ENCODE measurements at regions not wholly inside any gene's neighbourhood (a gene's known extent, or its start where the extent isn't known, plus 50 kb on each side); places are given as distances from the start of the nearest gene placed in this dataset.

DNA sequence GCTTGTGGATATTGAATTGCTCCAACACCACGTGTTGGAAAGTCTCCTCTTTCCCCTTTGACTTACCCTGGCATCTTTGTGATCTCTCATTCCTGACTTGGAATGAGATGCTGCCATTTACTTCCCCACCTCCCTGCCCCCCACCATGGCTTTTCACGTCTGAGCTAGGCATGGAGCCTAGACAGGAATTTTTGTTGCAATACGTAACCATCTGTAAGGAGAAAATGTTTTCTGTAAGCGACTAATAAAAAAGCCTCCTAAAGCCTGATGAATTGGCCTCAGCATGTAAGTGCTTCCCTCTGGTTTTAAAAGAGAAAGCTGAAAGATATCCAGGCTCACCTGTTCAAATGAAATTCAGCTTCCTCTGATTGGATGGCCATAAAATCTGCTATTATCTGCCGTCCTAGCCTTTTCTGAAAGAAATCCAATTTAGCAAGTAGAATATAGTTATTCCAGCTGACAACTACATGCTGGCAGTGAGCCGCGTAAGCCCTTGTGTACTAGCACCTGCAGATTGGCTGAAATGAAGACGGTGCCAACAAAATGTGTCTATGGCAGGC, 200.1 kb downstream of the NSG2 start:
- H3K14ac ChIP-seq (ENCODE audit: insufficient read length) = no peak overlapping the region
- FAIRE-seq (no peak), DNase-seq (ENCODE audit: low read depth in 1 of 2, low spot score in 2 of 2) (no peak)
- no peaks in the 10 kb centered on the region for H4K20me1 ChIP-seq (replicated peaks in 1 of 2; ENCODE audit: control insufficient read depth in 1 of 2, insufficient read depth in 2 of 2, low read length in 2 of 2)
- no peak overlapping the region for H2BK15ac ChIP-seq (ENCODE audit: low read length)
- no peaks in the 10 kb centered on the region for H3K27me3 ChIP-seq (replicated peaks in 1 of 4; ENCODE audit: control insufficient read depth in 3 of 4, extremely low read depth in 1 of 4, insufficient read depth in 3 of 4, low read length in 3 of 4)
- no peak overlapping the region for H3K18ac ChIP-seq (ENCODE audit: extremely low read depth, low read length)
- ChIA-PET CTCF (ENCODE audit: partially characterized antibody) (no interaction called here), POLR2A (ENCODE audit: partially characterized antibody) (no interaction called here)
- no peaks in the 10 kb centered on the region for H3K79me2 ChIP-seq (ENCODE audit: control insufficient read depth in 1 of 2, insufficient read depth in 2 of 2, low read length in 2 of 2)
- no peak overlapping the region for H2AK5ac ChIP-seq (ENCODE audit: low read depth, low read length)
- no peak overlapping the region for H2BK5ac ChIP-seq (ENCODE audit: low read depth, low read length)
- 89% methylated on average over 8 of the region's 8 CpGs; no CpG with 5 or more reads in 1 of the 2 experiments for WGBS, 2 experiments (ENCODE audit: extremely low coverage in 1 of 2, insufficient coverage in 1 of 2, insufficient read length in 1 of 2, insufficient replicate concordance in 2 of 2, low coverage in 1 of 2, low lambda C conversion rate in 2 of 2, missing lambda C conversion rate in 1 of 2)
- H4K91ac ChIP-seq (replicated peaks; ENCODE audit: insufficient read length, low read length) = no peak overlapping the region
- no peaks in the 10 kb centered on the region for H3K79me1 ChIP-seq (ENCODE audit: low read depth, low read length)
- no peak overlapping the region for H4K5ac ChIP-seq (ENCODE audit: insufficient read length, low read depth, low read length)
- no peak overlapping the region for H2AFZ ChIP-seq (ENCODE audit: low read length)
- H2BK20ac ChIP-seq (ENCODE audit: low read length) = no peak overlapping the region
- H3K23ac ChIP-seq (ENCODE audit: insufficient read length) = no peak overlapping the region
- H3K9ac ChIP-seq (replicated peaks in 1 of 4; ENCODE audit: extremely low read depth in 1 of 4, low read depth in 3 of 4, low read length in 3 of 4) = no peak overlapping the region
- no peak overlapping the region for H3K4me3 ChIP-seq (ENCODE audit: extremely low read depth in 1 of 4, insufficient read depth in 2 of 4, low read depth in 3 of 4, low read length in 4 of 4)
- TF ChIP-seq EZH2 (IDR thresholded peaks at IDR 0.05; ENCODE audit: low read depth, low read length, severe bottlenecking) (no peak), RAD21 (IDR thresholded peaks at IDR 0.05 in 1 of 2, conservative IDR thresholded peaks at IDR 0.05 in 1 of 2; ENCODE audit: low read depth in 2 of 2, low read length in 2 of 2) (no peak), BCL11A (IDR thresholded peaks at IDR 0.05; ENCODE audit: low read depth in 2 of 2, low read length in 2 of 2) (no peak), TBP (IDR thresholded peaks at IDR 0.05; ENCODE audit: low read depth, low read length) (no peak), NANOG (IDR thresholded peaks at IDR 0.05; ENCODE audit: insufficient read depth, low read depth, low read length, poor library complexity, severe bottlenecking) (no peak), EGR1 (IDR thresholded peaks at IDR 0.05; ENCODE audit: borderline replicate concordance, low read depth, low read length) (no peak), CHD2 (IDR thresholded peaks at IDR 0.05; ENCODE audit: low read length) (no peak), JUN (IDR thresholded peaks at IDR 0.05; ENCODE audit: low read depth, low read length) (no peak), SIRT6 (IDR thresholded peaks at IDR 0.05; ENCODE audit: low read length) (no peak), KDM4A (IDR thresholded peaks at IDR 0.05; ENCODE audit: low read depth, low read length, severe bottlenecking) (no peak), SRF (IDR thresholded peaks at IDR 0.05; ENCODE audit: low read depth, low read length) (no peak)
- TF ChIP-seq, protein P1, sequence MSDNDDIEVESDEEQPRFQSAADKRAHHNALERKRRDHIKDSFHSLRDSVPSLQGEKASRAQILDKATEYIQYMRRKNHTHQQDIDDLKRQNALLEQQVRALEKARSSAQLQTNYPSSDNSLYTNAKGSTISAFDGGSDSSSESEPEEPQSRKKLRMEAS (IDR thresholded peaks at IDR 0.05) = no peak
- TF ChIP-seq, protein P2, sequence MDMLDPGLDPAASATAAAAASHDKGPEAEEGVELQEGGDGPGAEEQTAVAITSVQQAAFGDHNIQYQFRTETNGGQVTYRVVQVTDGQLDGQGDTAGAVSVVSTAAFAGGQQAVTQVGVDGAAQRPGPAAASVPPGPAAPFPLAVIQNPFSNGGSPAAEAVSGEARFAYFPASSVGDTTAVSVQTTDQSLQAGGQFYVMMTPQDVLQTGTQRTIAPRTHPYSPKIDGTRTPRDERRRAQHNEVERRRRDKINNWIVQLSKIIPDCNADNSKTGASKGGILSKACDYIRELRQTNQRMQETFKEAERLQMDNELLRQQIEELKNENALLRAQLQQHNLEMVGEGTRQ (IDR thresholded peaks at IDR 0.05; ENCODE audit: low read length) = no peak
- H3K27ac ChIP-seq (ENCODE audit: low read depth, low read length) = no peak overlapping the region
- H3K23me2 ChIP-seq (ENCODE audit: low read depth, low read length) = no peaks in the 10 kb centered on the region
- H3K4ac ChIP-seq (replicated peaks; ENCODE audit: insufficient read length, low read depth, low read length) = no peak overlapping the region
- H3K4me1 ChIP-seq (replicated peaks in 1 of 4; ENCODE audit: control insufficient read depth in 3 of 4, insufficient read depth in 4 of 4, low read length in 3 of 4) = no peaks in the 10 kb centered on the region
- no peak overlapping the region for H4K8ac ChIP-seq (ENCODE audit: extremely low read depth, insufficient read depth, low read length)
- no peak overlapping the region for H3K4me2 ChIP-seq (ENCODE audit: insufficient read depth in 1 of 2, low read depth in 2 of 2, low read length in 2 of 2)
- H3K36me3 ChIP-seq (ENCODE audit: control insufficient read depth in 2 of 4, insufficient read depth in 4 of 4, low read length in 3 of 4) = no peaks in the 10 kb centered on the region
- H2BK12ac ChIP-seq (ENCODE audit: low read depth, low read length) = no peak overlapping the region
- no peak overlapping the region for H2BK120ac ChIP-seq (replicated peaks; ENCODE audit: low read depth, low read length)
- no peaks in the 10 kb centered on the region for H3K9me3 ChIP-seq (ENCODE audit: insufficient read depth in 2 of 2, low read depth in 1 of 2, low read length in 1 of 2)
- H3K56ac ChIP-seq (replicated peaks; ENCODE audit: insufficient read length, low read depth, low read length) = no peak overlapping the region
